ENCODE measurements at regions not wholly inside any gene's neighbourhood (a gene's known extent, or its start where the extent isn't known, plus 50 kb on each side); places are given as distances from the start of the nearest gene placed in this dataset.

GRCh38 chr17:71682174-71682494, 438.7 kb upstream of the SOX9 start (continued):
- no peak for TF ChIP-seq CBX8 (IDR thresholded peaks at IDR 0.05; ENCODE audit: borderline replicate concordance, low read depth, low read length)
- no peak for TF ChIP-seq RXRA (IDR thresholded peaks at IDR 0.05; ENCODE audit: insufficient read depth, low read depth, low read length)
